ENCODE measurements at regions not wholly inside any gene's neighbourhood (a gene's known extent, or its start where the extent isn't known, plus 50 kb on each side); places are given as distances from the start of the nearest gene placed in this dataset.

DNA sequence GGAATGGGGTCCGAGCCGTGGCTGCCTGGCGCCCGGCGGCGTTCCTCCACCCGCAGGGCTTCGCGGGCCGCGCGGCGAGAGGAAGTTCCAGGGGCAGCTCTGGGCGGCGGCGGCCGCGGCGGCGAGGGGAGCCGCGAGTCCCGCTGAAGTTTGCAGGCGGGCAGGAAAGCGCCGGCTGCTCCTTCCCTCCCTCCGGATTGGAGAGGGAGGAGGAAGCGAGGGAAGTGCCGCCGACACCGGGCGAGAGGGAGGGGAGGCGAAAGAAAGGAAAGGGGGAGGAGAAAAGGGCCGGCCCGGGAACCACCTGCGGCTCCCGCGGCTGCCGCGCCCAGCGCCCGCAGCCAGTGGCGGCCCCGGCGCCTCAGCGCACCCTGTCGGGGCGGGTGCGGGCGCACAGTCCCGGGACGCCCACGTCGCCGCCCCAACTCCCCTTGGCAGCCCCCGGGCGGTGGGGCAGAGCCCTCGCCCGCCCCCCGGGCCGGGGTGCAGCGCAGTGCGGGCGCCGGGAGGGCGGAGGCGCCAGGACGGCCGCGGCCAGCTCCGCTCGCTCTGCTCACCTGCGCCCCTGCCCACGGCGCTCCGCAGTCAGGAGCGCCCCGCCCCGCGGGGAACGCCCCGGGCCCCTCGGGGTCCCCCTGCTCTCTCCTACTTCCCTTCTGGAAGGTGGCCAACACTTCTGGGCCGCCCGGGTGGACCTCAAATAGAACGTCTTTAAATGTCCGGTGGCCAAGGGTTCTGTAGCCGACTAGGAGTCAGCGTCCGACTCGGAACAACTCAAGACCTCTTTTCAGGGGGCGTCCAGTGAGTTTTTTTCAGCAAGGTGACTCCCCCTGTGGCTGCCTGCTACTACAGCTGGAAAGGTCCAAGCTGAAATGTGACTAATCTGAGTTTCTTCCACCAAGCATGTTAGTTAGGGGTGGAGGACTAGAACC lies 80.3 kb upstream of the CCDC28A start:
- TF ChIP-seq, protein P1, sequence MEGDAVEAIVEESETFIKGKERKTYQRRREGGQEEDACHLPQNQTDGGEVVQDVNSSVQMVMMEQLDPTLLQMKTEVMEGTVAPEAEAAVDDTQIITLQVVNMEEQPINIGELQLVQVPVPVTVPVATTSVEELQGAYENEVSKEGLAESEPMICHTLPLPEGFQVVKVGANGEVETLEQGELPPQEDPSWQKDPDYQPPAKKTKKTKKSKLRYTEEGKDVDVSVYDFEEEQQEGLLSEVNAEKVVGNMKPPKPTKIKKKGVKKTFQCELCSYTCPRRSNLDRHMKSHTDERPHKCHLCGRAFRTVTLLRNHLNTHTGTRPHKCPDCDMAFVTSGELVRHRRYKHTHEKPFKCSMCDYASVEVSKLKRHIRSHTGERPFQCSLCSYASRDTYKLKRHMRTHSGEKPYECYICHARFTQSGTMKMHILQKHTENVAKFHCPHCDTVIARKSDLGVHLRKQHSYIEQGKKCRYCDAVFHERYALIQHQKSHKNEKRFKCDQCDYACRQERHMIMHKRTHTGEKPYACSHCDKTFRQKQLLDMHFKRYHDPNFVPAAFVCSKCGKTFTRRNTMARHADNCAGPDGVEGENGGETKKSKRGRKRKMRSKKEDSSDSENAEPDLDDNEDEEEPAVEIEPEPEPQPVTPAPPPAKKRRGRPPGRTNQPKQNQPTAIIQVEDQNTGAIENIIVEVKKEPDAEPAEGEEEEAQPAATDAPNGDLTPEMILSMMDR (IDR thresholded peaks at IDR 0.05) = no peak
- TF ChIP-seq NFYB (CRISPR knock-in tag; conservative IDR thresholded peaks at IDR 0.05; ENCODE audit: low read depth) (no peak; the same call in 1 of the 2 replicates), TCF7 (CRISPR knock-in tag; IDR thresholded peaks at IDR 0.05; ENCODE audit: low read depth) (no peak)
- TF ChIP-seq, protein P2, sequence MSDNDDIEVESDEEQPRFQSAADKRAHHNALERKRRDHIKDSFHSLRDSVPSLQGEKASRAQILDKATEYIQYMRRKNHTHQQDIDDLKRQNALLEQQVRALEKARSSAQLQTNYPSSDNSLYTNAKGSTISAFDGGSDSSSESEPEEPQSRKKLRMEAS (CRISPR knock-in tag; IDR thresholded peaks at IDR 0.05) = no peak
- TF ChIP-seq, protein P3, sequence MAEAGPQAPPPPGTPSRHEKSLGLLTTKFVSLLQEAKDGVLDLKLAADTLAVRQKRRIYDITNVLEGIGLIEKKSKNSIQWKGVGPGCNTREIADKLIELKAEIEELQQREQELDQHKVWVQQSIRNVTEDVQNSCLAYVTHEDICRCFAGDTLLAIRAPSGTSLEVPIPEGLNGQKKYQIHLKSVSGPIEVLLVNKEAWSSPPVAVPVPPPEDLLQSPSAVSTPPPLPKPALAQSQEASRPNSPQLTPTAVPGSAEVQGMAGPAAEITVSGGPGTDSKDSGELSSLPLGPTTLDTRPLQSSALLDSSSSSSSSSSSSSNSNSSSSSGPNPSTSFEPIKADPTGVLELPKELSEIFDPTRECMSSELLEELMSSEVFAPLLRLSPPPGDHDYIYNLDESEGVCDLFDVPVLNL (CRISPR knock-in tag; IDR thresholded peaks at IDR 0.05; ENCODE audit: borderline replicate concordance, low read depth) = no peak
- TF ChIP-seq, protein P4, sequence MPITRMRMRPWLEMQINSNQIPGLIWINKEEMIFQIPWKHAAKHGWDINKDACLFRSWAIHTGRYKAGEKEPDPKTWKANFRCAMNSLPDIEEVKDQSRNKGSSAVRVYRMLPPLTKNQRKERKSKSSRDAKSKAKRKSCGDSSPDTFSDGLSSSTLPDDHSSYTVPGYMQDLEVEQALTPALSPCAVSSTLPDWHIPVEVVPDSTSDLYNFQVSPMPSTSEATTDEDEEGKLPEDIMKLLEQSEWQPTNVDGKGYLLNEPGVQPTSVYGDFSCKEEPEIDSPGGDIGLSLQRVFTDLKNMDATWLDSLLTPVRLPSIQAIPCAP (CRISPR knock-in tag; IDR thresholded peaks at IDR 0.05) = no peak

Measured in WTC11 (cell line).